Panc1 (cell line): ENCODE measurements at regions not wholly inside any gene's neighbourhood (a gene's known extent, or its start where the extent isn't known, plus 50 kb on each side); places are given as distances from the start of the nearest gene placed in this dataset.

Experiments used
- ATAC-seq: fragments of 200-7000 bp; cut with Tn5 transposase; 2 replicates; pipeline ENCODE4 v1.9.1; 2020; ENCODE audit warnings: mild to moderate bottlenecking, moderate library complexity
- BruUV-seq: library from RNA; stranded (reverse); fragments of 400-500 nt; replicated peaks from 2 replicates; lab custom pipeline; 2021; lab: Mats Ljungman, UMichigan
- CTCF ChIA-PET: fragments of 300-600 bp; sonication (Branson Sonifier 250); formaldehyde crosslinking; loops from one replicate; lab custom pipeline; 2022; ENCODE audit warnings: antibody characterized with exemption; lab: Charles Lee
- POLR2A ChIA-PET: fragments of 300-600 bp; sonication (Branson Sonifier 250); formaldehyde crosslinking; loops from one replicate; lab custom pipeline; 2022; ENCODE audit warnings: antibody characterized with exemption; lab: Charles Lee
- DNase-seq: peaks from one replicate; pipeline ENCODE4 v3.0.0-alpha.2; 2010; ENCODE audit warnings: low read depth, low spot score
- H3K27ac ChIP-seq: 2 replicates; pipeline ENCODE4 v1.5.1; 2011; ENCODE audit warnings: mild to moderate bottlenecking, low read length, inconsistent platforms
- H3K27me3 ChIP-seq: fragments of 200-500 bp; sonication (Bioruptor generic); 2 replicates; pipeline ENCODE4 v1.6.0; 2014; ENCODE audit warnings: low read length, inconsistent platforms; ENCODE audit not compliant: control insufficient read depth, insufficient read depth
- H3K36me3 ChIP-seq: fragments of 200-500 bp; sonication (Bioruptor generic); 2 replicates; pipeline ENCODE4 v1.5.1; 2014; ENCODE audit warnings: inconsistent platforms, mild to moderate bottlenecking, low read length, moderate library complexity; ENCODE audit not compliant: control insufficient read depth, insufficient read depth
- H3K4me1 ChIP-seq: 2 replicates; pipeline ENCODE4 v1.5.1; 2011; ENCODE audit warnings: inconsistent platforms, mild to moderate bottlenecking, low read length, moderate library complexity; ENCODE audit not compliant: control insufficient read depth, insufficient read depth
- H3K4me3 ChIP-seq, 2 experiments: 2 replicates each; pipeline ENCODE4 v1.5.1; 2011 to 2012; ENCODE audit warnings: low read depth in 2 of 2, low read length in 2 of 2, mild to moderate bottlenecking in 2 of 2, inconsistent platforms in 1 of 2, moderate library complexity in 1 of 2
- H3K9me3 ChIP-seq: fragments of 200-500 bp; sonication (Bioruptor generic); 2 replicates; pipeline ENCODE4 v1.5.1; 2014; ENCODE audit warnings: low read depth, mild to moderate bottlenecking, inconsistent platforms, low read length, moderate library complexity; ENCODE audit not compliant: control insufficient read depth, insufficient read depth
- POLR2AphosphoS5 ChIP-seq: IDR thresholded peaks from 2 replicates; pipeline ENCODE4 v1.6.1; 2012; ENCODE audit warnings: mild to moderate bottlenecking, low read depth, low read length, moderate library complexity
- SIN3A ChIP-seq: IDR thresholded peaks from 2 replicates; pipeline ENCODE4 v1.6.1; 2012; ENCODE audit warnings: low read depth, mild to moderate bottlenecking, low read length, moderate library complexity, borderline replicate concordance; ENCODE audit not compliant: insufficient read depth
- TCF7L2 ChIP-seq: IDR thresholded peaks from 2 replicates; pipeline ENCODE4 v1.6.1; 2011; ENCODE audit warnings: mild to moderate bottlenecking, low read depth, low read length, inconsistent platforms
- in situ Hi-C: cut with HindIII; loops from 2 replicates; pipeline ENCODE4 v1.10.0; 2016; ENCODE audit warnings: low sequenced_read_pairs, low pct_unique_long_range_greater_than_20kb
- intact Hi-C: fragments of 100-400 bp; cut with micrococcal nuclease; formaldehyde crosslinking; loops from one replicate; pipeline ENCODE4 v1.10.0; 2022; ENCODE audit not compliant: unreplicated experiment
- TF ChIP-seq, protein P1 (sequence below): fragments of 450-650 bp; IDR thresholded peaks from 2 replicates; pipeline ENCODE4 v1.5.1; 2017; ENCODE audit warnings: mild to moderate bottlenecking
- TF ChIP-seq, protein P2 (sequence below), 2 experiments: IDR thresholded peaks; 2 replicates each; pipeline ENCODE4 v1.6.1; 2011 to 2012; ENCODE audit warnings: low read depth in 2 of 2, control low read depth in 1 of 2, low read length in 1 of 2, mild to moderate bottlenecking in 1 of 2, moderate library complexity in 1 of 2; ENCODE audit not compliant: insufficient read depth in 1 of 2

GRCh38 chr5:9958914-9959313 lies 290.8 kb downstream of the ATPSCKMT start:
- BruUV-seq = no TSS peak
- Histone ChIP-seq H3K4me1 (no peaks in the 10 kb centered on the region), H3K36me3 (no peaks in the 10 kb centered on the region), H3K9me3 (no peaks in the 10 kb centered on the region), H3K27ac (no peak overlapping the region), H3K4me3 (no peak overlapping the region), H3K27me3 (no peaks in the 10 kb centered on the region)
- CTCF ChIA-PET = no interaction called here
- POLR2A ChIA-PET = no interaction called here
- intact Hi-C loops = no loop called here
- TF ChIP-seq POLR2AphosphoS5 = no peak
- TF ChIP-seq TCF7L2 = no peak
- TF ChIP-seq, protein P1, sequence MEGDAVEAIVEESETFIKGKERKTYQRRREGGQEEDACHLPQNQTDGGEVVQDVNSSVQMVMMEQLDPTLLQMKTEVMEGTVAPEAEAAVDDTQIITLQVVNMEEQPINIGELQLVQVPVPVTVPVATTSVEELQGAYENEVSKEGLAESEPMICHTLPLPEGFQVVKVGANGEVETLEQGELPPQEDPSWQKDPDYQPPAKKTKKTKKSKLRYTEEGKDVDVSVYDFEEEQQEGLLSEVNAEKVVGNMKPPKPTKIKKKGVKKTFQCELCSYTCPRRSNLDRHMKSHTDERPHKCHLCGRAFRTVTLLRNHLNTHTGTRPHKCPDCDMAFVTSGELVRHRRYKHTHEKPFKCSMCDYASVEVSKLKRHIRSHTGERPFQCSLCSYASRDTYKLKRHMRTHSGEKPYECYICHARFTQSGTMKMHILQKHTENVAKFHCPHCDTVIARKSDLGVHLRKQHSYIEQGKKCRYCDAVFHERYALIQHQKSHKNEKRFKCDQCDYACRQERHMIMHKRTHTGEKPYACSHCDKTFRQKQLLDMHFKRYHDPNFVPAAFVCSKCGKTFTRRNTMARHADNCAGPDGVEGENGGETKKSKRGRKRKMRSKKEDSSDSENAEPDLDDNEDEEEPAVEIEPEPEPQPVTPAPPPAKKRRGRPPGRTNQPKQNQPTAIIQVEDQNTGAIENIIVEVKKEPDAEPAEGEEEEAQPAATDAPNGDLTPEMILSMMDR = no peak
- TF ChIP-seq, protein P2, sequence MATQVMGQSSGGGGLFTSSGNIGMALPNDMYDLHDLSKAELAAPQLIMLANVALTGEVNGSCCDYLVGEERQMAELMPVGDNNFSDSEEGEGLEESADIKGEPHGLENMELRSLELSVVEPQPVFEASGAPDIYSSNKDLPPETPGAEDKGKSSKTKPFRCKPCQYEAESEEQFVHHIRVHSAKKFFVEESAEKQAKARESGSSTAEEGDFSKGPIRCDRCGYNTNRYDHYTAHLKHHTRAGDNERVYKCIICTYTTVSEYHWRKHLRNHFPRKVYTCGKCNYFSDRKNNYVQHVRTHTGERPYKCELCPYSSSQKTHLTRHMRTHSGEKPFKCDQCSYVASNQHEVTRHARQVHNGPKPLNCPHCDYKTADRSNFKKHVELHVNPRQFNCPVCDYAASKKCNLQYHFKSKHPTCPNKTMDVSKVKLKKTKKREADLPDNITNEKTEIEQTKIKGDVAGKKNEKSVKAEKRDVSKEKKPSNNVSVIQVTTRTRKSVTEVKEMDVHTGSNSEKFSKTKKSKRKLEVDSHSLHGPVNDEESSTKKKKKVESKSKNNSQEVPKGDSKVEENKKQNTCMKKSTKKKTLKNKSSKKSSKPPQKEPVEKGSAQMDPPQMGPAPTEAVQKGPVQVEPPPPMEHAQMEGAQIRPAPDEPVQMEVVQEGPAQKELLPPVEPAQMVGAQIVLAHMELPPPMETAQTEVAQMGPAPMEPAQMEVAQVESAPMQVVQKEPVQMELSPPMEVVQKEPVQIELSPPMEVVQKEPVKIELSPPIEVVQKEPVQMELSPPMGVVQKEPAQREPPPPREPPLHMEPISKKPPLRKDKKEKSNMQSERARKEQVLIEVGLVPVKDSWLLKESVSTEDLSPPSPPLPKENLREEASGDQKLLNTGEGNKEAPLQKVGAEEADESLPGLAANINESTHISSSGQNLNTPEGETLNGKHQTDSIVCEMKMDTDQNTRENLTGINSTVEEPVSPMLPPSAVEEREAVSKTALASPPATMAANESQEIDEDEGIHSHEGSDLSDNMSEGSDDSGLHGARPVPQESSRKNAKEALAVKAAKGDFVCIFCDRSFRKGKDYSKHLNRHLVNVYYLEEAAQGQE (IDR thresholded peaks at IDR 0.05; ENCODE audit: insufficient read depth in 1 of 2, low read depth in 2 of 2, low read length in 1 of 2) = no peak
- TF ChIP-seq SIN3A = no peak
- in situ Hi-C loops = no loop called here
- ATAC-seq (no peak), DNase-seq (no peak)

GRCh38 chr5:9957214-9957613 lies 292.5 kb downstream of the ATPSCKMT start:
- ATAC-seq (no peak), DNase-seq (no peak)
- H3K9me3 ChIP-seq = no peaks in the 10 kb centered on the region
- ChIA-PET CTCF (no interaction called here), POLR2A (no interaction called here)
- no peaks in the 10 kb centered on the region for H3K36me3 ChIP-seq
- in situ Hi-C loops = no loop called here
- H3K27me3 ChIP-seq = no peaks in the 10 kb centered on the region
- no peak overlapping the region for H3K4me3 ChIP-seq
- TF ChIP-seq, protein P2 (IDR thresholded peaks at IDR 0.05; ENCODE audit: insufficient read depth in 1 of 2, low read depth in 2 of 2, low read length in 1 of 2) = no peak
- TF ChIP-seq SIN3A (no peak), POLR2AphosphoS5 (no peak), TCF7L2 (no peak)
- TF ChIP-seq, protein P1 = no peak
- no peaks in the 10 kb centered on the region for H3K4me1 ChIP-seq
- intact Hi-C loops = no loop called here
- no peak overlapping the region for H3K27ac ChIP-seq
- BruUV-seq = no TSS peak
